A549 (cell line): ENCODE measurements at regions not wholly inside any gene's neighbourhood (a gene's known extent, or its start where the extent isn't known, plus 50 kb on each side); places are given as distances from the start of the nearest gene placed in this dataset.

Experiments
- ATAC-seq, 2 experiments: fragments of 200-7000 bp in 1 of 2; fragments of >200 bp in 1 of 2; cut with Nextera tagmentation in 1 of 2; cut with Tn5 transposase in 1 of 2; 3 replicates each; pipeline versions ENCODE4 v1.8.0 to v1.9.1; 2018 to 2020; ENCODE audit warnings: mild to moderate bottlenecking in 1 of 2, moderate library complexity in 1 of 2
- CTCF ChIA-PET: fragments of 300-600 bp; sonication (Branson Sonifier 250); formaldehyde crosslinking; extraction: SDS; loops from one replicate; lab custom pipeline; 2021; ENCODE audit warnings: antibody characterized with exemption, inconsistent platforms; lab: Yijun Ruan, JAX
- POLR2A ChIA-PET: fragments of 350-600 bp; formaldehyde crosslinking; extraction: SDS; loops from one replicate; lab custom pipeline; 2021; ENCODE audit warnings: antibody characterized with exemption, inconsistent platforms; lab: Yijun Ruan, JAX
- DNase-seq, 2 experiments: peaks; one replicate each; pipeline versions ENCODE4 v3.0.0 to v3.0.0-alpha.2; 2011 to 2016; ENCODE audit warnings: low read depth in 1 of 2, low spot score in 1 of 2
- FAIRE-seq: peaks from 2 replicates; lab custom pipeline; 2011; peaks lifted over from hg19 to GRCh38; lab: Jason Lieb, UNC
- H3K27ac ChIP-seq, 2 experiments: fragments of >200 bp; sonication (Bioruptor Twin); formaldehyde crosslinking; 3 replicates each; pipeline ENCODE4 v1.5.1; 2016 to 2017
- H3K4me1 ChIP-seq: fragments of >200 bp; sonication (Bioruptor Twin); formaldehyde crosslinking; 3 replicates; pipeline ENCODE4 v1.6.1; 2016
- H3K4me2 ChIP-seq: fragments of >200 bp; sonication (Bioruptor Twin); formaldehyde crosslinking; 3 replicates; pipeline ENCODE4 v1.6.1; 2016
- H3K4me3 ChIP-seq: fragments of >200 bp; sonication (Bioruptor Twin); formaldehyde crosslinking; 3 replicates; pipeline ENCODE4 v1.5.1; 2016
- H3K9me3 ChIP-seq: fragments of >200 bp; sonication (Bioruptor Twin); formaldehyde crosslinking; 3 replicates; pipeline ENCODE4 v1.6.1; 2016
- BCL3 ChIP-seq: fragments of >200 bp; sonication (Bioruptor Twin); formaldehyde crosslinking; IDR thresholded peaks from 3 replicates; pipeline ENCODE4 v1.6.1; 2016
- CBX8 ChIP-seq: fragments of 200-600 bp; sonication (generic); IDR thresholded peaks from 2 replicates; pipeline ENCODE4 v1.6.1; 2016
- CEBPB ChIP-seq, 2 experiments: fragments of >200 bp in 1 of 2; sonication (Bioruptor Twin) in 1 of 2; formaldehyde crosslinking in 1 of 2; IDR thresholded peaks; 2 replicates each; pipeline ENCODE4 v1.6.1; 2012 to 2016
- CHD2 ChIP-seq: fragments of 150-350 bp; IDR thresholded peaks from 2 replicates; pipeline ENCODE4 v1.6.1; 2014; ENCODE audit warnings: low read length; ENCODE audit not compliant: partially characterized antibody
- E2F6 ChIP-seq: IDR thresholded peaks from 2 replicates; pipeline ENCODE4 v1.6.1; 2012; ENCODE audit warnings: low read depth, borderline replicate concordance
- EHF ChIP-seq: fragments of 250-450 bp; sonication (Bioruptor Pico); IDR thresholded peaks from 2 replicates; pipeline ENCODE4 v1.5.0; 2020; ENCODE audit warnings: mild to moderate bottlenecking
- EHMT2 ChIP-seq: fragments of 200-600 bp; sonication (generic); IDR thresholded peaks from 2 replicates; pipeline ENCODE4 v1.6.1; 2016; ENCODE audit warnings: antibody characterized with exemption, low read depth, mild to moderate bottlenecking, moderate library complexity
- ELK1 ChIP-seq: fragments of 150-350 bp; IDR thresholded peaks from 2 replicates; pipeline ENCODE4 v1.6.1; 2014; ENCODE audit warnings: low read depth, mild to moderate bottlenecking, low read length
- FOSB ChIP-seq: fragments of 250-450 bp; sonication (Bioruptor Pico); IDR thresholded peaks from 2 replicates; pipeline ENCODE4 v1.5.0; 2020; ENCODE audit warnings: mild to moderate bottlenecking, moderate library complexity
- FOXS1 ChIP-seq: fragments of 250-450 bp; sonication (Bioruptor Pico); IDR thresholded peaks from 2 replicates; pipeline ENCODE4 v1.5.0; 2020; ENCODE audit warnings: mild to moderate bottlenecking, moderate library complexity
- GATA3 ChIP-seq: IDR thresholded peaks from 2 replicates; pipeline ENCODE4 v1.6.1; 2012; ENCODE audit warnings: borderline replicate concordance
- HDAC2 ChIP-seq: fragments of 200-600 bp; sonication (generic); IDR thresholded peaks from 2 replicates; pipeline ENCODE4 v1.6.1; 2016
- JUN ChIP-seq, 2 experiments: fragments of >200 bp; sonication (Bioruptor Twin); formaldehyde crosslinking; IDR thresholded peaks; 2 replicates in 1 of 2; 3 replicates in 1 of 2; pipeline ENCODE4 v1.6.1; 2016 to 2017
- JUNB ChIP-seq: fragments of >200 bp; sonication (Bioruptor Twin); formaldehyde crosslinking; IDR thresholded peaks from 2 replicates; pipeline ENCODE4 v1.6.1; 2016
- MAX ChIP-seq: IDR thresholded peaks from 2 replicates; pipeline ENCODE4 v1.6.1; 2012
- PBX3 ChIP-seq: IDR thresholded peaks from 2 replicates; pipeline ENCODE4 v1.6.1; 2012
- PHF8 ChIP-seq: fragments of 200-600 bp; sonication (generic); IDR thresholded peaks from 2 replicates; pipeline ENCODE4 v1.6.1; 2016; ENCODE audit warnings: low read depth, mild to moderate bottlenecking, antibody characterized with exemption, moderate library complexity, borderline replicate concordance
- REST ChIP-seq: fragments of 200-600 bp; sonication (generic); IDR thresholded peaks from 2 replicates; pipeline ENCODE4 v1.6.1; 2016; ENCODE audit warnings: antibody characterized with exemption, mild to moderate bottlenecking, moderate library complexity
- TFCP2L1 ChIP-seq: fragments of 250-450 bp; sonication (Bioruptor Pico); IDR thresholded peaks from 2 replicates; pipeline ENCODE4 v1.5.0; 2021; ENCODE audit warnings: mild to moderate bottlenecking
- USF2 ChIP-seq: fragments of 450-650 bp; IDR thresholded peaks from 2 replicates; pipeline ENCODE4 v1.6.1; 2014; ENCODE audit warnings: antibody characterized with exemption
- ZSCAN20 ChIP-seq: fragments of 250-450 bp; sonication (Bioruptor Pico); IDR thresholded peaks from 2 replicates; pipeline ENCODE4 v1.8.0; 2022; ENCODE audit warnings: mild to moderate bottlenecking, moderate library complexity
- WGBS: methylation state at CpG from one replicate; pipeline ENCODE4 v1.1.6; 2017; ENCODE audit errors: missing lambda C conversion rate; 5-methylcytosine and 5-hydroxymethylcytosine counted together

- ATAC-seq (no peak), DNase-seq (no peak), FAIRE-seq (no peak)
- TF ChIP-seq TFCP2L1 (CRISPR knock-in tag) (no peak), GATA3 (no peak), FOSB (CRISPR knock-in tag) (no peak), REST (no peak), BCL3 (no peak), E2F6 (no peak), PBX3 (no peak), CEBPB (IDR thresholded peaks at IDR 0.05) (no peak), EHMT2 (no peak), USF2 (no peak), JUNB (no peak), JUN (IDR thresholded peaks at IDR 0.05) (no peak), PHF8 (no peak), EHF (CRISPR knock-in tag) (no peak), CHD2 (no peak)
- 60% methylated on average over 6 of the region's 21 CpGs for WGBS
- H3K27ac ChIP-seq = no peak overlapping the region
- CTCF ChIA-PET = no interaction called here
- no peaks in the 10 kb centered on the region for H3K4me1 ChIP-seq
- no peak overlapping the region for H3K4me3 ChIP-seq
- POLR2A ChIA-PET = no interaction called here
- no peaks in the 10 kb centered on the region; the same call in 2 of the 3 replicates for H3K9me3 ChIP-seq
- H3K4me2 ChIP-seq = no peak overlapping the region
Observed at GRCh38 chr6:21423106-21423854, 170.3 kb upstream of the SOX4 start.

- H3K9me3 ChIP-seq = no peaks in the 10 kb centered on the region; the same call in 2 of the 3 replicates
- no peak for TF ChIP-seq HDAC2
- no peak for TF ChIP-seq FOXS1
- TF ChIP-seq JUNB = no peak
- no peak for TF ChIP-seq ZSCAN20 (CRISPR knock-in tag)
- TF ChIP-seq MAX = no peak
- TF ChIP-seq CBX8 = no peak
- no peak for TF ChIP-seq ELK1
- TF ChIP-seq, all 56 proteins: peak for 0
- Histone ChIP-seq H3K4me1 (no peaks in the 10 kb centered on the region), H3K4me2 (no peak overlapping the region), H3K4me3 (no peak overlapping the region), H3K27ac (no peak overlapping the region)
- FAIRE-seq = no peak
- peak in 1 of 2 experiments; percentile 2 for DNase-seq
- 61% methylated on average over 8 of the region's 8 CpGs for WGBS
- ATAC-seq = no peak
- POLR2A ChIA-PET = interaction anchor here (0.6 kb wide), 1 partner anchor 162 kb away, joined by 3 read pairs; no protein-coding TSS in a partner anchor
- CTCF ChIA-PET = no interaction called here
Observed at GRCh38 chr6:21426841-21427490, 166.6 kb upstream of the SOX4 start.
